Stimulated activated CD8-positive, alpha-beta memory T cell treated with anti-CD3 and anti-CD28 coated beads, Interleukin-7, amount 100 ng/mL, for 48 hours (primary cell): ENCODE measurements at regions not wholly inside any gene's neighbourhood (a gene's known extent, or its start where the extent isn't known, plus 50 kb on each side); places are given as distances from the start of the nearest gene placed in this dataset.
A peak's percentile ranks its signal among the peaks of the same experiment; 100 is the strongest.

ENCODE experiments used
- DNase-seq, 2 donors: peaks; one replicate each; pipeline ENCODE4 v3.0.0-alpha.2; 2020; ENCODE audit warnings: low read depth in 1 of 2; ENCODE audit errors: extremely low read depth in 1 of 2

- no peak for DNase-seq
Observed at GRCh38 chr1:231108516-231109302, 53.1 kb upstream of the TRIM67 start.

DNA sequence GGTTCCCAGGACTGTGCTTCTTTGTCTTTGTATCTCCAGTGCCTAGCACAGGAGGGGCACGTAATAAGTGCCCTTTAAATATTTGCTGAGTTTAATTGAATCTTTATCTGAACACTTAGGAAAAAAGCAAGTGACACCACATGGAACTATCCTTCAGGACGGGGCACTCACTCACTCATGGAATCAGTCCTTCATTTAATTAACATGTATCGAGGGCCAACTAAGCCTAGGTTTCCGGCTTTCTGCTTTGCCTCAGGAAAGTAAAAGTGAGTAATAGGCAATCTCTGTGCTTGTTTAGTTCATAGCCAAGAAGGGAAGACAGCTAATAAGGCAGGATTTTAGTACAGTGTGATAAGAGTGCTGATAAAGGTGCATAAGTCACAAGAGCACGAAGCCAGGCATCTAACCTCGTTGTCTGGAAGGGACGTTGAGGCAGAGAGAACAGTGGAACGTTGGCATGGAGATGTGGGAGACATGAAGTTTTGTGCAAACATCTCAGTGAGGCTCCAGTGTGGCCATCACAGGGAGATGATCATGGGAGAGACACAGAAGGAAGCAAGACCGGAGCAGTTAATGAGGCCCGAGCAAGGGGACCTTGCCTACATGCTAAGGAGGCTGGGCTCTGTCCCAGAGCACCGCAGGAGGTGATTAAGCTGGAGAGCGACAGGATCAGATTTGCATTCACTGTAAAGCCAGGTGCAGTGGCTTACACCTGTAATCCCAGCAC lies 54.1 kb upstream of the TRIM67 start:
- no peak for DNase-seq

- DNase-seq, result no peak
Observed at GRCh38 chr1:231107151-231107550, 54.7 kb upstream of the TRIM67 start.

GRCh38 chr1:231106347-231106746 lies 55.5 kb upstream of the TRIM67 start:
- no peak for DNase-seq

DNA sequence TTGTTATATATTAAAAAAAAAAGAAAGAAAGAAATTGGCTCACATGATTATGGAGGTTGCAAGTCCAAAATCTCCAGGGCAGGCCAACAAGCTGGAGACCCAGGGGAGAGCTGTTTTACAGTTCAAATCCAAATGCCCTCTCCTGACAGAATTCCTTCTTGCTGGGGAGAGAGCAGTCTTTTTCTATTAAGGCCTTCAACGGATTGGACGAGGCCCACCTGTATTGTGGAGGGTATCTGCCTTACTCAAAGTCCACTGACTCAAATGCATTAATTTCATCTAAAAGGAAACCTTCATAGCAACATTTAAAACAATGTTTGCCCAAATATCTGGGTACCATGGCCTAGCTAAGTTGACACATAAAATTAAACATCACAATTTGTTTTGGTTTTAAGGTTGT lies 56.9 kb upstream of the TRIM67 start:
- DNase-seq, result no peak

DNA sequence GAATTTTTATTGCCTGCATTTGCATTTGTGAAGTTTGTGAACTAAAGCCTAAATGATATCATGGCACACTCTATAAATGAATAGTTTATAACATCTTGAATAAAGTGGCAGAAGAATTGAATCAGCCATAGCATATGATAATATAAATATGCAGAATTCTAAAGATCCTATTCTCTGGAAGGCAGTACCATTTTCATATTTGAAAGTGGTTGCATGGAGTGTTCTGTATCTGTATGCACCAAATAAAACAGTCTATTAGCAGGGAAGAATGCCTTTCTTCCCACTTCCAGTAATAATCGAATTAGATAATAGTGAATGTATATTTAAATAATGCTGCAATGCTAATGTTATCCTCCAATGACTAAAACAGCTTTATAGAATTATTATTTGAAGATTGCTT lies 57.9 kb upstream of the TRIM67 start:
- no peak for DNase-seq

- DNase-seq, result no peak
Observed at GRCh38 chr1:231099996-231100767, 60.1 kb upstream of the FAM89A start.

DNA sequence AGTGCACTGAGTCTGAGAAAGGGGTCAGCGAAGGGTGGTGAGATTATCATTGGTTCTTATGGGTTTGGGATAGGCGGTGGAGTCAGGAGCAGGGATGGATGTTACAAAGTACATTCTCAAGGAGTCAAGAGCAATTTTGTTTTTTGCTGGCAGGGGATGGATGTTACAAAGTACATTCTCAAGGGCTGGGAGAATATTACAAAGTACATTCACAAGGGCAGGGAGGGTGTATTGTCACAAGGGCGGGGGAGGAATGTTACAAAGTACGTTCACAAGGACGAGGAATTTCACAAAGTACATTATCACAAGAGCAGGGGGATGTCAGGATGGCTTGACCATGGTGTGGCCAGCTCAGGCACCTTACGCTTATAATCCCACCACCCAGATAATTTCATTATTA lies 59.3 kb upstream of the FAM89A start:
- DNase-seq, result no peak

DNA sequence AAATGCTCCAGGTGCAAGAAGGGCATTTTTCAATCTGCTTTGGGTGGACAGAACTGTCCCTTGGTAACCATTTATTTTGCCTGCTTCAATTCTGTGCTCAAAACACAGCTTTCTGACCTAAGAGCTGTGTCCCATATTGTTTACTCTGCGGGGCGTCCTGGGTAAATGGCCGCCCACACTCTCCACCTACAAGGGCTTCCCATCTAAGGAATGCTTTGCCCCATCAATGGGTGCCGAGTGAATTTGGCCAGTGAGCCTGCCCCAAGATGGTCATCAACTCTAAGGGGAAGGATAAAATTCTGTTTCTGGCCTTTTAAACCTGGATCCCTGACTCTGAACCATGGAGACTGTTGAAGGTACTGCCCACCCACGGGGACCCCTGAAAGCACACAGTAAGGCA lies 55.5 kb upstream of the FAM89A start:
- no peak for DNase-seq

- DNase-seq, result no peak
Observed at GRCh38 chr1:231094421-231094820, 54.4 kb upstream of the FAM89A start.

- no peak for DNase-seq
Observed at GRCh38 chr1:231093156-231093922, 53.3 kb upstream of the FAM89A start.

DNA sequence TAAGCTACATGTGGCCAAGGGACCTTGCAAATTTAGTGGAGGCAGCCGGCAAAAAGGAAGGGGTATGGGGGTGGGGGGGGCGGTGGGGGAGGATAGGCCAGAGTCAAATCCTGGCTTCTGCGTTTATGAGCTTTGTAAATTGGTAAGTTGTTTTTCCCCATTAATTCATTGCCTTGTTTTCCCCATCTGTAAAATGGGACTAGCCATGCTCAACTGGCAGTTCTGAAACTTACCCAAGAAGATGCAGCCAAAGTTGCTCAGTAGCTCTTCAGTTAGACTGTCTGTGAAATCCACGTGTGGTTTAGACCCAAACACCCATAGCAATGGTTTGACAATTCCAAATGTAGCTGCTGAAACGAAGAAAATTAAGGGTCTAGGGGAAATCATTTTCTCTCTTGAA lies 52.3 kb upstream of the FAM89A start:
- DNase-seq, result no peak

GRCh38 chr1:231091831-231092301 lies 51.8 kb upstream of the FAM89A start:
- peak in 1 of 2 donors; percentile 3 for DNase-seq

GRCh38 chr1:231091415-231091814 lies 51.4 kb upstream of the FAM89A start:
- no peak for DNase-seq
